ENCODE measurements at regions not wholly inside any gene's neighbourhood (a gene's known extent, or its start where the extent isn't known, plus 50 kb on each side); places are given as distances from the start of the nearest gene placed in this dataset.

GRCh38 chr13:97125810-97126738 is 96.1 kb upstream of the MBNL2 start:
- TF ChIP-seq, protein P1, sequence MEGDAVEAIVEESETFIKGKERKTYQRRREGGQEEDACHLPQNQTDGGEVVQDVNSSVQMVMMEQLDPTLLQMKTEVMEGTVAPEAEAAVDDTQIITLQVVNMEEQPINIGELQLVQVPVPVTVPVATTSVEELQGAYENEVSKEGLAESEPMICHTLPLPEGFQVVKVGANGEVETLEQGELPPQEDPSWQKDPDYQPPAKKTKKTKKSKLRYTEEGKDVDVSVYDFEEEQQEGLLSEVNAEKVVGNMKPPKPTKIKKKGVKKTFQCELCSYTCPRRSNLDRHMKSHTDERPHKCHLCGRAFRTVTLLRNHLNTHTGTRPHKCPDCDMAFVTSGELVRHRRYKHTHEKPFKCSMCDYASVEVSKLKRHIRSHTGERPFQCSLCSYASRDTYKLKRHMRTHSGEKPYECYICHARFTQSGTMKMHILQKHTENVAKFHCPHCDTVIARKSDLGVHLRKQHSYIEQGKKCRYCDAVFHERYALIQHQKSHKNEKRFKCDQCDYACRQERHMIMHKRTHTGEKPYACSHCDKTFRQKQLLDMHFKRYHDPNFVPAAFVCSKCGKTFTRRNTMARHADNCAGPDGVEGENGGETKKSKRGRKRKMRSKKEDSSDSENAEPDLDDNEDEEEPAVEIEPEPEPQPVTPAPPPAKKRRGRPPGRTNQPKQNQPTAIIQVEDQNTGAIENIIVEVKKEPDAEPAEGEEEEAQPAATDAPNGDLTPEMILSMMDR (IDR thresholded peaks at IDR 0.05; ENCODE audit: insufficient read depth, low read length, poor library complexity, severe bottlenecking): no peak
- TF ChIP-seq EZH2phosphoT487 (conservative IDR thresholded peaks at IDR 0.05; ENCODE audit: low read length): no peak
